Common myeloid progenitor, CD34-positive (primary cell): ENCODE measurements at regions not wholly inside any gene's neighbourhood (a gene's known extent, or its start where the extent isn't known, plus 50 kb on each side); places are given as distances from the start of the nearest gene placed in this dataset.

Experiments used
- CTCF ChIA-PET: fragments of 350-600 bp; sonication (Branson Sonifier 250); formaldehyde crosslinking; loops from one replicate; lab custom pipeline; 2021; ENCODE audit warnings: antibody characterized with exemption; lab: Charles Lee
- POLR2A ChIA-PET: fragments of 350-600 bp; sonication (Branson Sonifier 250); formaldehyde crosslinking; loops from one replicate; lab custom pipeline; 2021; ENCODE audit warnings: antibody characterized with exemption; lab: Charles Lee
- DNase-seq, 3 donors: peaks; one replicate each; pipeline versions ENCODE4 v3.0.0 to v3.0.0-alpha.2; 2013
- H3K27ac ChIP-seq, 2 experiments: 1 replicate in 1 of 2; 2 replicates in 1 of 2; pipeline ENCODE4 v1.7.0; 2013; ENCODE audit warnings: inconsistent platforms in 2 of 2, low read length in 2 of 2, mild to moderate bottlenecking in 2 of 2, low read depth in 1 of 2, moderate library complexity in 1 of 2; ENCODE audit not compliant: severe bottlenecking in 2 of 2, insufficient read depth in 1 of 2, poor library complexity in 1 of 2
- H3K27me3 ChIP-seq, 5 experiments: replicated peaks in 2 of 5; 1 replicate in 3 of 5; 2 replicates in 2 of 5; pipeline versions ENCODE4 v1.6.1 to v1.7.0; 2013; ENCODE audit warnings: low read length in 4 of 5, mild to moderate bottlenecking in 2 of 5, moderate library complexity in 2 of 5, inconsistent platforms in 1 of 5; ENCODE audit not compliant: insufficient read depth in 5 of 5, control insufficient read depth in 4 of 5
- H3K36me3 ChIP-seq, 4 experiments: 1 replicate in 2 of 4; 2 replicates in 2 of 4; pipeline versions ENCODE4 v1.6.1 to v1.7.0; 2013; ENCODE audit warnings: low read length in 3 of 4, control low read depth in 1 of 4, mild to moderate bottlenecking in 1 of 4; ENCODE audit not compliant: control insufficient read depth in 4 of 4, insufficient read depth in 4 of 4
- H3K4me1 ChIP-seq, 4 experiments: 1 replicate in 3 of 4; 2 replicates in 1 of 4; pipeline versions ENCODE4 v1.6.1 to v1.7.1; 2013; ENCODE audit warnings: low read length in 3 of 4, mild to moderate bottlenecking in 3 of 4, control low read depth in 1 of 4, inconsistent platforms in 1 of 4, moderate library complexity in 1 of 4; ENCODE audit not compliant: control insufficient read depth in 4 of 4, insufficient read depth in 4 of 4; ENCODE audit errors: control extremely low read depth in 1 of 4
- H3K4me3 ChIP-seq, 7 experiments: 1 replicate in 4 of 7; 2 replicates in 3 of 7; pipeline versions ENCODE4 v1.5.1 to v1.7.0; 2013; ENCODE audit warnings: mild to moderate bottlenecking in 7 of 7, low read length in 6 of 7, moderate library complexity in 6 of 7, inconsistent platforms in 2 of 7, low read depth in 2 of 7, control low read depth in 1 of 7; ENCODE audit not compliant: insufficient read depth in 4 of 7, control insufficient read depth in 1 of 7; ENCODE audit errors: extremely low read depth in 1 of 7
- H3K9me3 ChIP-seq, 5 experiments: 1 replicate in 4 of 5; 2 replicates in 1 of 5; pipeline versions ENCODE4 v1.6.1 to v1.7.1; 2013; ENCODE audit warnings: low read length in 4 of 5, mild to moderate bottlenecking in 2 of 5, inconsistent platforms in 1 of 5, low read depth in 1 of 5, moderate library complexity in 1 of 5; ENCODE audit not compliant: control insufficient read depth in 4 of 5, insufficient read depth in 2 of 5; ENCODE audit errors: control extremely low read depth in 1 of 5
- WGBS: methylation state at CpG from one replicate; pipeline ENCODE4 v1.1.5; 2013; ENCODE audit not compliant: insufficient coverage; 5-methylcytosine and 5-hydroxymethylcytosine counted together

GRCh38 chr6:11633741-11634509, 96.4 kb downstream of the TMEM170B start:
- WGBS, result 95% methylated on average over 3 of the region's 11 CpGs
- no peak overlapping the region for H3K4me3 ChIP-seq
- ChIA-PET CTCF (interaction anchor here (0.8 to 1.5 kb wide), 2 partner anchors 12 to 19 kb away, joined by 3 to 4 read pairs; no protein-coding TSS in a partner anchor), POLR2A (no interaction called here)
- H3K4me1 ChIP-seq, result peaks cover 0 to 2% (median 0%) of the 10 kb centered on the region in 4 experiments
- no peak overlapping the region for H3K27ac ChIP-seq
- H3K36me3 ChIP-seq, result no peaks in the 10 kb centered on the region
- no peaks in the 10 kb centered on the region for H3K9me3 ChIP-seq
- no peaks in the 10 kb centered on the region for H3K27me3 ChIP-seq
- DNase-seq, result no peak

- CTCF ChIA-PET, result interaction anchor here (1.3 to 1.5 kb wide), 2 partner anchors 11 to 21 kb away, joined by 4 to 5 read pairs; no protein-coding TSS in a partner anchor
- Histone ChIP-seq H3K27ac (no peak overlapping the region), H3K4me3 (no peak overlapping the region), H3K36me3 (no peaks in the 10 kb centered on the region), H3K27me3 (no peaks in the 10 kb centered on the region), H3K4me1 (no peaks in the 10 kb centered on the region), H3K9me3 (no peaks in the 10 kb centered on the region)
- 94% methylated on average over 2 of the region's 4 CpGs for WGBS
- DNase-seq, result no peak
- POLR2A ChIA-PET, result no interaction called here
Observed at GRCh38 chr6:11634948-11635347, 97.4 kb downstream of the TMEM170B start.

- no peaks in the 10 kb centered on the region for H3K36me3 ChIP-seq
- CTCF ChIA-PET, result interaction anchor here (1.3 kb wide), 1 partner anchor 20 kb away, joined by 5 read pairs; no protein-coding TSS in a partner anchor
- H3K27me3 ChIP-seq, result no peaks in the 10 kb centered on the region
- WGBS, result 93% methylated on average over 4 of the region's 5 CpGs
- H3K4me3 ChIP-seq, result no peak overlapping the region
- no peaks in the 10 kb centered on the region for H3K4me1 ChIP-seq
- no peak for DNase-seq
- H3K9me3 ChIP-seq, result no peaks in the 10 kb centered on the region
- POLR2A ChIA-PET, result no interaction called here
- H3K27ac ChIP-seq, result no peak overlapping the region
Observed at GRCh38 chr6:11636121-11636520, 98.6 kb downstream of the TMEM170B start.

- Histone ChIP-seq H3K4me3 (no peak overlapping the region), H3K27ac (no peak overlapping the region), H3K4me1 (no peaks in the 10 kb centered on the region), H3K9me3 (no peaks in the 10 kb centered on the region), H3K36me3 (no peaks in the 10 kb centered on the region), H3K27me3 (no peaks in the 10 kb centered on the region)
- WGBS, result no CpG with 5 or more reads among the region's 2 CpGs
- POLR2A ChIA-PET, result no interaction called here
- CTCF ChIA-PET, result interaction anchor here (0.8 kb wide), 1 partner anchor 9 kb away, joined by 3 read pairs; no protein-coding TSS in a partner anchor
- DNase-seq, result no peak
Observed at GRCh38 chr6:11637266-11637665, 99.7 kb downstream of the TMEM170B start.

GRCh38 chr6:11639376-11640235, 102.1 kb downstream of the TMEM170B start:
- ChIA-PET POLR2A (no interaction called here), CTCF (no interaction called here)
- Histone ChIP-seq H3K4me3 (no peak overlapping the region), H3K27me3 (no peaks in the 10 kb centered on the region), H3K27ac (no peak overlapping the region), H3K4me1 (no peaks in the 10 kb centered on the region), H3K9me3 (no peaks in the 10 kb centered on the region), H3K36me3 (no peaks in the 10 kb centered on the region)
- no peak for DNase-seq
- 96% methylated on average over 4 of the region's 5 CpGs for WGBS

- Histone ChIP-seq H3K36me3 (no peaks in the 10 kb centered on the region), H3K27ac (no peak overlapping the region), H3K27me3 (no peaks in the 10 kb centered on the region), H3K9me3 (no peaks in the 10 kb centered on the region), H3K4me1 (no peaks in the 10 kb centered on the region), H3K4me3 (no peak overlapping the region)
- CTCF ChIA-PET, result interaction anchor here (0.6 to 1.3 kb wide), 2 partner anchors 593 to 647 kb away, joined by 3 to 4 read pairs; no protein-coding TSS in a partner anchor
- no peak for DNase-seq
- POLR2A ChIA-PET, result no interaction called here
- WGBS, result no CpG with 5 or more reads among the region's 1 CpG
Observed at GRCh38 chr6:11640486-11640885, 102.9 kb downstream of the TMEM170B start.
